WTC11 (cell line): ENCODE measurements at regions not wholly inside any gene's neighbourhood (a gene's known extent, or its start where the extent isn't known, plus 50 kb on each side); places are given as distances from the start of the nearest gene placed in this dataset.

Source experiments
- ATAC-seq: fragments of 200-7000 bp; cut with Tn5 transposase; 2 replicates; pipeline ENCODE4 v1.10.0; 2021; ENCODE audit warnings: mild to moderate bottlenecking, moderate library complexity
- CTCF ChIA-PET: fragments of 300-600 bp; sonication (Branson Sonifier 250); formaldehyde crosslinking; loops from one replicate; lab custom pipeline; 2021; ENCODE audit warnings: antibody characterized with exemption; lab: Charles Lee
- POLR2A ChIA-PET: fragments of 350-600 bp; sonication (Branson Sonifier 250); formaldehyde crosslinking; loops from one replicate; lab custom pipeline; 2021; ENCODE audit warnings: antibody characterized with exemption; lab: Charles Lee
- DNase-seq: peaks from one replicate; pipeline ENCODE4 v3.0.0; 2021; ENCODE audit warnings: low spot score
- H3K27ac Mint-ChIP-seq: 2 replicates; pipeline ENCODE4 v1.8.0; 2021; ENCODE audit warnings: mixed read lengths
- H3K27me3 Mint-ChIP-seq: 2 replicates; pipeline ENCODE4 v1.8.0; 2021; ENCODE audit warnings: low read depth, mild to moderate bottlenecking, moderate library complexity, mixed read lengths
- H3K36me3 Mint-ChIP-seq: 2 replicates; pipeline ENCODE4 v1.8.0; 2021; ENCODE audit warnings: mixed read lengths
- H3K4me1 Mint-ChIP-seq: 2 replicates; pipeline ENCODE4 v1.8.0; 2022; ENCODE audit warnings: mixed read lengths
- H3K4me3 Mint-ChIP-seq: 2 replicates; pipeline ENCODE4 v1.8.0; 2021; ENCODE audit warnings: mild to moderate bottlenecking, moderate library complexity, mixed read lengths
- H3K9me3 Mint-ChIP-seq: 2 replicates; pipeline ENCODE4 v1.8.0; 2021; ENCODE audit warnings: mixed read lengths
- CBFB ChIP-seq: sonication (generic); formaldehyde crosslinking; IDR thresholded peaks from 2 replicates; pipeline ENCODE4 v1.8.1; 2022; ENCODE audit warnings: mild to moderate bottlenecking, low read depth, missing genetic modification reagents
- CREB1 ChIP-seq: sonication (generic); formaldehyde crosslinking; IDR thresholded peaks from 2 replicates; pipeline ENCODE4 v1.8.0; 2023; ENCODE audit warnings: mild to moderate bottlenecking, missing genetic modification reagents
- CREM ChIP-seq: sonication (generic); formaldehyde crosslinking; IDR thresholded peaks from 2 replicates; pipeline ENCODE4 v1.8.1; 2022; ENCODE audit warnings: mild to moderate bottlenecking, missing genetic modification reagents, moderate library complexity
- EMX1 ChIP-seq: fragments of 250-450 bp; sonication (Bioruptor Pico); IDR thresholded peaks from 2 replicates; pipeline ENCODE4 v1.8.0; 2021; ENCODE audit warnings: mild to moderate bottlenecking
- HMGA2 ChIP-seq: fragments of 250-450 bp; sonication (Bioruptor Pico); IDR thresholded peaks from 2 replicates; pipeline ENCODE4 v1.4.0; 2021; ENCODE audit warnings: mild to moderate bottlenecking, moderate library complexity
- NFE2L1 ChIP-seq: sonication (generic); formaldehyde crosslinking; IDR thresholded peaks from 2 replicates; pipeline ENCODE4 v1.8.1; 2023; ENCODE audit warnings: missing genetic modification reagents
- NR2C2 ChIP-seq: sonication (generic); formaldehyde crosslinking; IDR thresholded peaks from 2 replicates; pipeline ENCODE4 v1.8.0; 2022; ENCODE audit warnings: mild to moderate bottlenecking, missing genetic modification reagents
- RELA ChIP-seq: sonication (generic); formaldehyde crosslinking; IDR thresholded peaks from 2 replicates; pipeline ENCODE4 v1.8.1; 2022; ENCODE audit warnings: missing genetic modification reagents, mild to moderate bottlenecking, borderline replicate concordance
- TCF7 ChIP-seq: sonication (generic); formaldehyde crosslinking; IDR thresholded peaks from 2 replicates; pipeline ENCODE4 v1.8.0; 2022; ENCODE audit warnings: mild to moderate bottlenecking, low read depth, missing genetic modification reagents, moderate library complexity
- TEAD1 ChIP-seq: sonication (generic); formaldehyde crosslinking; IDR thresholded peaks from 2 replicates; pipeline ENCODE4 v1.8.0; 2022; ENCODE audit warnings: mild to moderate bottlenecking, missing genetic modification reagents
- TEAD4 ChIP-seq: sonication (generic); formaldehyde crosslinking; IDR thresholded peaks from 2 replicates; pipeline ENCODE4 v1.8.0; 2022; ENCODE audit warnings: mild to moderate bottlenecking, missing genetic modification reagents
- ZNF396 ChIP-seq: fragments of 250-450 bp; sonication (Bioruptor Pico); IDR thresholded peaks from 2 replicates; pipeline ENCODE4 v1.8.0; 2021; ENCODE audit warnings: mild to moderate bottlenecking, moderate library complexity, borderline replicate concordance
- TF ChIP-seq, protein P1 (sequence below): fragments of 250-450 bp; sonication (Bioruptor Pico); IDR thresholded peaks from 2 replicates; pipeline ENCODE4 v1.8.0; 2021; ENCODE audit warnings: mild to moderate bottlenecking
- TF ChIP-seq, protein P2 (sequence below): fragments of 200-600 bp; IDR thresholded peaks from 2 replicates; pipeline ENCODE4 v1.8.0; 2022; ENCODE audit warnings: antibody characterized with exemption
- TF ChIP-seq, protein P3 (sequence below): sonication (generic); formaldehyde crosslinking; IDR thresholded peaks from 2 replicates; pipeline ENCODE4 v1.8.1; 2023; ENCODE audit warnings: mild to moderate bottlenecking, missing genetic modification reagents
- TF ChIP-seq, protein P4 (sequence below): sonication (generic); formaldehyde crosslinking; IDR thresholded peaks from 2 replicates; pipeline ENCODE4 v1.8.1; 2022; ENCODE audit warnings: mild to moderate bottlenecking, moderate library complexity, missing genetic modification reagents
- TF ChIP-seq, protein P5 (sequence below): sonication (generic); formaldehyde crosslinking; IDR thresholded peaks from 2 replicates; pipeline ENCODE4 v1.8.1; 2022; ENCODE audit warnings: missing genetic modification reagents, borderline replicate concordance
- TF ChIP-seq, protein P6 (sequence below): sonication (generic); formaldehyde crosslinking; conservative IDR thresholded peaks from 2 replicates; pipeline ENCODE4 v1.8.1; 2022; ENCODE audit warnings: mild to moderate bottlenecking, missing genetic modification reagents
- TF ChIP-seq, protein P7 (sequence below): fragments of 250-450 bp; sonication (Bioruptor Pico); IDR thresholded peaks from 2 replicates; pipeline ENCODE4 v1.9.0; 2021; ENCODE audit warnings: mild to moderate bottlenecking, borderline replicate concordance

DNA sequence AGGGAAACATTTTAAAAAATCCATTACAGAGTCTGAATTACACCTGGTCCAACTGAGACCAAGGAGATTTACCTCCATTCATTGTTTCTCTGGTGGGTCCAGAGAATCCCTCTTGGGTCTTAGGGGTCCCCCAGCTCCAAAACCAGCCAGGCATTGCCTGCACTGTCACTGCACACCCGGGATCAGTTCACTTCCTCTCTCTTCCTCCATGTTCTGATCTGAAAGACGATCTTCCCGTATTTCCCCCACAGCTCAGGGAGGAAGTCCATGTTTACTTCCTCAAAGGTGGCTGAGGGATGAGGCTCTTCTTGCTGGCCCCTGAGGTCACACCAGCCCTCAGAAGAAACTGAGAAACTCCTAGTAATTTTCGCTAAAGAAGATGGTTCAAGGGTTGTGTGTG, 159.7 kb downstream of the BMP7 start:
- no peaks in the 10 kb centered on the region for H3K36me3 Mint-ChIP-seq
- H3K4me3 Mint-ChIP-seq: no peak overlapping the region
- POLR2A ChIA-PET: no interaction called here
- no peaks in the 10 kb centered on the region for H3K27me3 Mint-ChIP-seq
- DNase-seq (no peak), ATAC-seq (no peak)
- H3K9me3 Mint-ChIP-seq: no peaks in the 10 kb centered on the region
- no peak overlapping the region for H3K27ac Mint-ChIP-seq
- TF ChIP-seq, protein P1, sequence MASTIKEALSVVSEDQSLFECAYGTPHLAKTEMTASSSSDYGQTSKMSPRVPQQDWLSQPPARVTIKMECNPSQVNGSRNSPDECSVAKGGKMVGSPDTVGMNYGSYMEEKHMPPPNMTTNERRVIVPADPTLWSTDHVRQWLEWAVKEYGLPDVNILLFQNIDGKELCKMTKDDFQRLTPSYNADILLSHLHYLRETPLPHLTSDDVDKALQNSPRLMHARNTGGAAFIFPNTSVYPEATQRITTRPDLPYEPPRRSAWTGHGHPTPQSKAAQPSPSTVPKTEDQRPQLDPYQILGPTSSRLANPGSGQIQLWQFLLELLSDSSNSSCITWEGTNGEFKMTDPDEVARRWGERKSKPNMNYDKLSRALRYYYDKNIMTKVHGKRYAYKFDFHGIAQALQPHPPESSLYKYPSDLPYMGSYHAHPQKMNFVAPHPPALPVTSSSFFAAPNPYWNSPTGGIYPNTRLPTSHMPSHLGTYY (CRISPR knock-in tag): no peak
- TF ChIP-seq, protein P2, sequence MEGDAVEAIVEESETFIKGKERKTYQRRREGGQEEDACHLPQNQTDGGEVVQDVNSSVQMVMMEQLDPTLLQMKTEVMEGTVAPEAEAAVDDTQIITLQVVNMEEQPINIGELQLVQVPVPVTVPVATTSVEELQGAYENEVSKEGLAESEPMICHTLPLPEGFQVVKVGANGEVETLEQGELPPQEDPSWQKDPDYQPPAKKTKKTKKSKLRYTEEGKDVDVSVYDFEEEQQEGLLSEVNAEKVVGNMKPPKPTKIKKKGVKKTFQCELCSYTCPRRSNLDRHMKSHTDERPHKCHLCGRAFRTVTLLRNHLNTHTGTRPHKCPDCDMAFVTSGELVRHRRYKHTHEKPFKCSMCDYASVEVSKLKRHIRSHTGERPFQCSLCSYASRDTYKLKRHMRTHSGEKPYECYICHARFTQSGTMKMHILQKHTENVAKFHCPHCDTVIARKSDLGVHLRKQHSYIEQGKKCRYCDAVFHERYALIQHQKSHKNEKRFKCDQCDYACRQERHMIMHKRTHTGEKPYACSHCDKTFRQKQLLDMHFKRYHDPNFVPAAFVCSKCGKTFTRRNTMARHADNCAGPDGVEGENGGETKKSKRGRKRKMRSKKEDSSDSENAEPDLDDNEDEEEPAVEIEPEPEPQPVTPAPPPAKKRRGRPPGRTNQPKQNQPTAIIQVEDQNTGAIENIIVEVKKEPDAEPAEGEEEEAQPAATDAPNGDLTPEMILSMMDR: no peak
- TF ChIP-seq TEAD1 (CRISPR knock-in tag) (no peak), CBFB (CRISPR knock-in tag) (no peak), CREB1 (no peak), TEAD4 (CRISPR knock-in tag) (no peak), HMGA2 (CRISPR knock-in tag) (no peak), RELA (CRISPR knock-in tag) (no peak), EMX1 (CRISPR knock-in tag) (no peak), NFE2L1 (CRISPR knock-in tag) (no peak)
- TF ChIP-seq, protein P3, sequence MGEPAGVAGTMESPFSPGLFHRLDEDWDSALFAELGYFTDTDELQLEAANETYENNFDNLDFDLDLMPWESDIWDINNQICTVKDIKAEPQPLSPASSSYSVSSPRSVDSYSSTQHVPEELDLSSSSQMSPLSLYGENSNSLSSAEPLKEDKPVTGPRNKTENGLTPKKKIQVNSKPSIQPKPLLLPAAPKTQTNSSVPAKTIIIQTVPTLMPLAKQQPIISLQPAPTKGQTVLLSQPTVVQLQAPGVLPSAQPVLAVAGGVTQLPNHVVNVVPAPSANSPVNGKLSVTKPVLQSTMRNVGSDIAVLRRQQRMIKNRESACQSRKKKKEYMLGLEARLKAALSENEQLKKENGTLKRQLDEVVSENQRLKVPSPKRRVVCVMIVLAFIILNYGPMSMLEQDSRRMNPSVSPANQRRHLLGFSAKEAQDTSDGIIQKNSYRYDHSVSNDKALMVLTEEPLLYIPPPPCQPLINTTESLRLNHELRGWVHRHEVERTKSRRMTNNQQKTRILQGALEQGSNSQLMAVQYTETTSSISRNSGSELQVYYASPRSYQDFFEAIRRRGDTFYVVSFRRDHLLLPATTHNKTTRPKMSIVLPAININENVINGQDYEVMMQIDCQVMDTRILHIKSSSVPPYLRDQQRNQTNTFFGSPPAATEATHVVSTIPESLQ (CRISPR knock-in tag): no peak
- TF ChIP-seq, protein P4, sequence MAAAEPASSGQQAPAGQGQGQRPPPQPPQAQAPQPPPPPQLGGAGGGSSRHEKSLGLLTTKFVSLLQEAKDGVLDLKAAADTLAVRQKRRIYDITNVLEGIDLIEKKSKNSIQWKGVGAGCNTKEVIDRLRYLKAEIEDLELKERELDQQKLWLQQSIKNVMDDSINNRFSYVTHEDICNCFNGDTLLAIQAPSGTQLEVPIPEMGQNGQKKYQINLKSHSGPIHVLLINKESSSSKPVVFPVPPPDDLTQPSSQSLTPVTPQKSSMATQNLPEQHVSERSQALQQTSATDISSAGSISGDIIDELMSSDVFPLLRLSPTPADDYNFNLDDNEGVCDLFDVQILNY (CRISPR knock-in tag): no peak
- TF ChIP-seq, protein P5, sequence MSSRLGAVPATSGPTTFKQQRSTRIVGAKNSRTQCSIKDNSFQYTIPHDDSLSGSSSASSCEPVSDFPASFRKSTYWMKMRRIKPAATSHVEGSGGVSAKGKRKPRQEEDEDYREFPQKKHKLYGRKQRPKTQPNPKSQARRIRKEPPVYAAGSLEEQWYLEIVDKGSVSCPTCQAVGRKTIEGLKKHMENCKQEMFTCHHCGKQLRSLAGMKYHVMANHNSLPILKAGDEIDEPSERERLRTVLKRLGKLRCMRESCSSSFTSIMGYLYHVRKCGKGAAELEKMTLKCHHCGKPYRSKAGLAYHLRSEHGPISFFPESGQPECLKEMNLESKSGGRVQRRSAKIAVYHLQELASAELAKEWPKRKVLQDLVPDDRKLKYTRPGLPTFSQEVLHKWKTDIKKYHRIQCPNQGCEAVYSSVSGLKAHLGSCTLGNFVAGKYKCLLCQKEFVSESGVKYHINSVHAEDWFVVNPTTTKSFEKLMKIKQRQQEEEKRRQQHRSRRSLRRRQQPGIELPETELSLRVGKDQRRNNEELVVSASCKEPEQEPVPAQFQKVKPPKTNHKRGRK (CRISPR knock-in tag): no peak
- no peaks in the 10 kb centered on the region for H3K4me1 Mint-ChIP-seq
- CTCF ChIA-PET: interaction anchor here (1.1 kb wide), 1 partner anchor 226 kb away, joined by 3 read pairs; no protein-coding TSS in a partner anchor

DNA sequence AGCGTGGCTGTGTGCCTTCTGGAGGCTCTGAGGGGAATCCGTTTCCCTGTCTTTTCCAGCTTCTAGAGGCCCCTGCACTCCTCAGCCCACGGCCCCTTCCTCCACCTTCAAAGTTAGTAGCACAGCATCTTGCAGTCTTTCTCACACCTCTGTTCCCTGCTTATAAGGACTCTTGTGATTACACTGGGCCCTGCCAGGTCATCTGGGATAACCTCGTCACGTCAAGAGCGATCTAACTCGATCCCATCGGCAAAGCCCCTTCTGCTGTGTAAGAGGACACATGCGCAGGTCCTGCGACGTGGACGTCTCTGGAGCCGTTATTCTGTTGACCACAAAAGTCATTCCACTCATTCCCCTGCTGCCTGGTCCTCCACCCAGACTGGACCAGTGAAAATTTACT, 159.2 kb downstream of the BMP7 start:
- H3K4me3 Mint-ChIP-seq: no peak overlapping the region
- TF ChIP-seq NFE2L1 (CRISPR knock-in tag) (no peak), CREM (CRISPR knock-in tag) (no peak), ZNF396 (CRISPR knock-in tag) (no peak), NR2C2 (CRISPR knock-in tag) (no peak), TCF7 (CRISPR knock-in tag) (no peak)
- TF ChIP-seq, protein P6, sequence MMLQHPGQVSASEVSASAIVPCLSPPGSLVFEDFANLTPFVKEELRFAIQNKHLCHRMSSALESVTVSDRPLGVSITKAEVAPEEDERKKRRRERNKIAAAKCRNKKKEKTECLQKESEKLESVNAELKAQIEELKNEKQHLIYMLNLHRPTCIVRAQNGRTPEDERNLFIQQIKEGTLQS (CRISPR knock-in tag): no peak
- TF ChIP-seq, protein P7, sequence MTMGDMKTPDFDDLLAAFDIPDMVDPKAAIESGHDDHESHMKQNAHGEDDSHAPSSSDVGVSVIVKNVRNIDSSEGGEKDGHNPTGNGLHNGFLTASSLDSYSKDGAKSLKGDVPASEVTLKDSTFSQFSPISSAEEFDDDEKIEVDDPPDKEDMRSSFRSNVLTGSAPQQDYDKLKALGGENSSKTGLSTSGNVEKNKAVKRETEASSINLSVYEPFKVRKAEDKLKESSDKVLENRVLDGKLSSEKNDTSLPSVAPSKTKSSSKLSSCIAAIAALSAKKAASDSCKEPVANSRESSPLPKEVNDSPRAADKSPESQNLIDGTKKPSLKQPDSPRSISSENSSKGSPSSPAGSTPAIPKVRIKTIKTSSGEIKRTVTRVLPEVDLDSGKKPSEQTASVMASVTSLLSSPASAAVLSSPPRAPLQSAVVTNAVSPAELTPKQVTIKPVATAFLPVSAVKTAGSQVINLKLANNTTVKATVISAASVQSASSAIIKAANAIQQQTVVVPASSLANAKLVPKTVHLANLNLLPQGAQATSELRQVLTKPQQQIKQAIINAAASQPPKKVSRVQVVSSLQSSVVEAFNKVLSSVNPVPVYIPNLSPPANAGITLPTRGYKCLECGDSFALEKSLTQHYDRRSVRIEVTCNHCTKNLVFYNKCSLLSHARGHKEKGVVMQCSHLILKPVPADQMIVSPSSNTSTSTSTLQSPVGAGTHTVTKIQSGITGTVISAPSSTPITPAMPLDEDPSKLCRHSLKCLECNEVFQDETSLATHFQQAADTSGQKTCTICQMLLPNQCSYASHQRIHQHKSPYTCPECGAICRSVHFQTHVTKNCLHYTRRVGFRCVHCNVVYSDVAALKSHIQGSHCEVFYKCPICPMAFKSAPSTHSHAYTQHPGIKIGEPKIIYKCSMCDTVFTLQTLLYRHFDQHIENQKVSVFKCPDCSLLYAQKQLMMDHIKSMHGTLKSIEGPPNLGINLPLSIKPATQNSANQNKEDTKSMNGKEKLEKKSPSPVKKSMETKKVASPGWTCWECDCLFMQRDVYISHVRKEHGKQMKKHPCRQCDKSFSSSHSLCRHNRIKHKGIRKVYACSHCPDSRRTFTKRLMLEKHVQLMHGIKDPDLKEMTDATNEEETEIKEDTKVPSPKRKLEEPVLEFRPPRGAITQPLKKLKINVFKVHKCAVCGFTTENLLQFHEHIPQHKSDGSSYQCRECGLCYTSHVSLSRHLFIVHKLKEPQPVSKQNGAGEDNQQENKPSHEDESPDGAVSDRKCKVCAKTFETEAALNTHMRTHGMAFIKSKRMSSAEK: no peak
- no peaks in the 10 kb centered on the region for H3K27me3 Mint-ChIP-seq
- CTCF ChIA-PET: no interaction called here
- H3K4me1 Mint-ChIP-seq: no peaks in the 10 kb centered on the region
- POLR2A ChIA-PET: no interaction called here
- no peak overlapping the region for H3K27ac Mint-ChIP-seq
- H3K36me3 Mint-ChIP-seq: no peaks in the 10 kb centered on the region
- no peak for ATAC-seq
- no peak for DNase-seq
- H3K9me3 Mint-ChIP-seq: no peaks in the 10 kb centered on the region
